GM19438 (cell line): ENCODE measurements at regions not wholly inside any gene's neighbourhood (a gene's known extent, or its start where the extent isn't known, plus 50 kb on each side); places are given as distances from the start of the nearest gene placed in this dataset.
"Not testable (repeated sequence)": the region's sequence is repeated elsewhere in the genome, so short reads cannot be mapped to it uniquely, and the experiment has no call there.

Experiments used
- ATAC-seq: cut with Tn5 transposase; IDR thresholded peaks from one replicate; pipeline ENCODE4 v1.9.1; 2021; ENCODE audit warnings: low read depth; ENCODE audit not compliant: unreplicated experiment

DNA sequence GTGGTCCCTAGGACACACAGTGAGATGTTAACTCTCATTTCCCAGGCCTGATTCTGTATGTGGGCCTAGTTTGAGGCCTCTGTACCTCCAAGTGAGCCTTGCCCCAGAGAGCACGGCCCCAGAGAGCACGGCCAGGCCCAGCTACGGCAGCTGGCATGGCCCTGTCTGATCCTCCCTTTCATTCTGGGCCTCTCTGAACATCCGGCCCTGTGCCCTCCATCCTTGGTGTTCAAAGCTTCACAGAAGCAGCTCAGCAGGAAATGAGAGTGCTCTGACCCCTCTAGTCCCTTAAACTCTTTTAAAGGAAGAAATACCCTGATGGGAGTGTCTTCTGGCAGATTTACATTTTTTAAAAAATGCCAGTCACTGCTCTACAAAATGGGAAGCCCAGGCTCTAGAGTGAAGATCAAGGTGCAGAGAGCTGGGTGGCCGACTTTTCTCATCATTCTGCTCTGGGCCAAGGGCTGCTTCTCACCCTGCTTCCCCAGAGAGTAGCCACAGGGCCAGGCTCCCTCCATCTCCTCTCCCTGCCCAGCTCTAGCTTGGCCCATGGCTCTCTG lies 171.9 kb downstream of the RPS24 start:
- no peak for ATAC-seq

DNA sequence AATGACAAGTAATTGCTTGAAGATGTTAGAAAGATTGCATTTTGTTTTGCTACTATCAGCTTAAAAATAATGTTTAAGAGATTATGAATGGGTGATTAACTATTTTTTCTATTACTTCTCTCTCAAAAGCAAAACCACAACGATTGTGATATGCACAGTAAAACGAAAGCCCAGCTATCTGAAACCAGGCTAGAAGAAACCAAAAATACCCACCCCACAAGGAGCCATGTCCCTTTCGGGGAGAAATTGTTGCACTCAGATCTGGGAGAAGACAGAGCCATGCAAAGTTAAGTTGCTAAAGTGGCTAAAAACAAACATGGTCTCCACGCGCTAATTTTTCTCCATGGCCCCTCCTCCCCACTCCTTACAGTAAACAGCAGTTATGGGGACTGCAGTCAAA lies 173.6 kb downstream of the RPS24 start:
- ATAC-seq, result no peak

DNA sequence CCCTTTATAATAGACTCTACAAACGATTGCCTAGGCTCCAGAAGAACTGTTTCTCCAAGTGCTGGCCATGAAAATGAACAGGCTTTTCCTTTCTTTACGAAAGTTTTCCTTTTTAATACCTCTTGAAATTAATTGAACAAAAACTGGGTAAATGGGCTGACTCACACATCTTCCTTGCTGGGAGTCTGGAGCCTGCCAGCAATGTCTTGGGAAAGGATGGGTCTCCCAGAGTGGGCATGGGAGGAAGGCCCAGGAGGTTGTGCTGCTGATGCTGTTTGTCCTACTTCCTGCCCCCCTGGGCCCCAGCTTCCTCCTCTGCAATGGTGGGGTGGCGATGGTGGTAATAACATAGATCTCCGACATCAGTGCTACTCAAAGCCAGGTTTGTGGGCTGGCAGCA lies 174.1 kb downstream of the RPS24 start:
- no peak for ATAC-seq

DNA sequence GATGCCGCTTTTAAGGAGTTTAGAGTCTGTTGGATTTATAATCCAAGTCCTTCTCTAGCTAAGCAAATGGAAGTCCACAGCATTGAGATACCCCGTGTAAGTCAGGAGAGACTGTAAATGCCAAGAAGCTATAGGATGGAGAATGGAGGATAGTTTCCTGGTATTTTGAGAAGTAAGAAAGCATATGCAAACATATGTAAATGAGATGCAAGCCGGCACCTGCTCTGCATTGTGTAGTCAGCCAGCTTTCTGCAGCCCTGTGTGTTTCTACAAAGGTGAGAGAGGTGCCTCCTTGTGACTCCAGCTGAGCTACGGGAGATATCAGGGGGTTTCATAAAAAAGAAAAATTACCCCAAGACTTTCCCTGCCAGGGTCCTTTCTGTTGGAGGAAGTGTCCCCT lies 176.3 kb downstream of the RPS24 start:
- no peak for ATAC-seq

DNA sequence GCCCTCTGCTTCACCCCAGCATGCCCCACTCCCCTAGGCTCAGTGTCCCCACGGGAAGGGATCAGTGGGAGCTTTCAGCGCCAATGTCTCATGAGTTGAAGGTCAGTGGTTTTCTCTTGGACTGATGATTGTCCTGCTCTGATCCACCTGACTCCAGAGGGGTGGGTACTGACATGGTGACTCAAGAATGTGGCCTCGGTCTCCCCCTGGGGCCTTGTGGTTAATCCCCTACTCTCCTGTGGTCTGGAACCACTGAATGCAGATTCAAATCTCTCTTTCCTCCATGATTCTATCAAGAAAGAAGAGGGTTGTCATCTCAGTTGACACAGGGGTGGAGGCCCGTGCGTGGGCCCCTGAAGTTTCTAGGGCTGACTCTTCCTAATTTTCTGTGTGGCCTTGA lies 176.9 kb downstream of the RPS24 start:
- ATAC-seq, result no peak

DNA sequence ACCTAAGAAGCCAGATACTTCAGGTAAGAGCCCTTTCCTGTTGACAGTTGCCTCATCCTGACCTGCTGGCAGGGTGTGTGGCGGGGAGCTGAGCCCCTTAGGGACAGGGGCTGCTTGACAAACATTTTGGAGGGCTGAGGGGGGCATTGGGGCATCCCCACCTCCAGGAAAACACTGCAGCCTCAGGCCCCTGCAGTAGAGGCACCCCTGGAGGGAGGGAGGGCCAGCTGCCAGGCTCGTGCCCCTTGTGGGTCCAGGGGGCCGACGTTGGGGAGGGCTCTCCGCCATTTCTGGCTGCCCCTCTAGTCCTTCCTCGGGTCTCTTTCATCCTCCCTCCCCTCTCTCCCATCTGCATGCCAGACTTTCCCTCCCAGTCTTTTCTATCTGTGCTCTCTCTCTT lies 177.3 kb downstream of the RPS24 start:
- ATAC-seq, result no peak

DNA sequence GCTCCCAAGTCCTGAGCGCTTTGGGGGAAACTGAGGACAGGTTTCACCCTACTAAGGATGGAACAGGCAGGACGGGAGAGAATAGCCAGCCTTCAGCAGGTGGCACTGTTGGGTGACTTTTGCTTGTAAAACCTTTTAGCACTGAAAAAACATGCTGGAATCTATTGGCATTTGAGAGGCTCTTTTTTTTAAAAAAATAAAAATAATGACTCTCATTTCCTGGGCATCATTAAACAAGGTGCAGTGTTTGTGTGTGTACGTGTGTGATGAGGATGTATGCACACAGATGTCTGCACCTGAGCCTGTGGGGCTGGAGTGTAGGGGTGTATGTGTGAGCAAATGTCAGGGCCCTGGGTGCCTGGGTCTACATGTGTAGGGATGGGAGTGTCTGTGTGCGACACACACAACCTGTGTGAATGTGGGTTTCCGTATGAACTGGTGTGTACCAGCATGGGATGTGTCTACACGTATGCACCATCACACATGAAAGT lies 177.9 kb downstream of the RPS24 start:
- ATAC-seq, result no peak

DNA sequence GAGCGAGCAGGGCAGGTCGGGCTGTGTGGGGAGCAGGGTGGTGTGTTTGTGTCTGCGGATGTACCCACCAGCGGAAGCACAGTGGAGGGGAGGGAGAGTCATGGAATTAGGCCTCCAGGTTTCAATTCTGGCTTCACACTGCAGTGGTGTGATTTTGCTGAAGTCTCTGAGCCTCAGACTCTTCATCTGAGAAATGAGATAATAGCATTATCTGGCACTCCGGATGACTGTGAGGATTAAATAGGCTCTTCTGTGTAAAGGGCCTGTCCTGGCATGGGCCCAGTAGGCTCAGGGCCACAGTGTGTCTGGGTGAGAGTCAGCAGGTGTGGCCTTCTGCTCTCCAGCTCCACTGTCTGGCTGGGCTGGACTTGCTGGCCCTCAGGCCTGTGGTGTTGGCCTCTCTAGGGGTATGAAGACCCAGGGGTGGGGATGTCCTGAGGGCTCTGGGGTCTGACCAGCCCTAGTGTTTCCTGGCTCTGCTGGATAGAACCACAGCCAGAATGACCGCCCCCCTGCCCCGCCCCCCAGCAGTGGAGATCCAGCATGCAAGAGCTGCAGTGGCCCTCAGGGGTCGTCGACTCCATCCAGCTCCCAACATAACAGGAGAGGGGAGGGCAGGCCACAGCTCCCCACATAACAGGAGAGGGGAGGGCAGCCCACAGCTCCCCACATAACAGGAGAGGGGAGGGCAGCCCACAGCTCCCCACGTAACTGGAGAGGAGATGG lies 178.6 kb downstream of the RPS24 start:
- ATAC-seq, result no peak

DNA sequence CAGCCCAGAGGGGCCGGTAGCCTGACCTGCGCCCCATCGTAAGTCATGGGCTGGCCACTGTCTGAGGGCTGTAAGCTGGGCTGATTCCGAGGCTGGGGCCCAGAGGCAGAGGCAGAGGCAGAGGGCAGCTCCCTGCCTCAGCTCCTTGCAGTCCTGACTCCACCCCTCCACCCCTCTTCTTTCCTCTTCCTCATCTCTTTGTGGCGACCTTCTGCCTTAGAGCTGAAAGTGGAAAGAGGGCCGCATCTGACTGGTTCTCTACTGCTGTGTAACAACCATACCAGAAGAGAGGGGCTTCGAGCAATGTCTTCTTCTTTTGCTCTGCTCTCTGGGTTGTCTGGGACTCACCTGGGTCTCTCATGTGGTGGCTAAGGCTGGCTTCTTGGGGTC lies 179.1 kb downstream of the RPS24 start:
- no peak for ATAC-seq

DNA sequence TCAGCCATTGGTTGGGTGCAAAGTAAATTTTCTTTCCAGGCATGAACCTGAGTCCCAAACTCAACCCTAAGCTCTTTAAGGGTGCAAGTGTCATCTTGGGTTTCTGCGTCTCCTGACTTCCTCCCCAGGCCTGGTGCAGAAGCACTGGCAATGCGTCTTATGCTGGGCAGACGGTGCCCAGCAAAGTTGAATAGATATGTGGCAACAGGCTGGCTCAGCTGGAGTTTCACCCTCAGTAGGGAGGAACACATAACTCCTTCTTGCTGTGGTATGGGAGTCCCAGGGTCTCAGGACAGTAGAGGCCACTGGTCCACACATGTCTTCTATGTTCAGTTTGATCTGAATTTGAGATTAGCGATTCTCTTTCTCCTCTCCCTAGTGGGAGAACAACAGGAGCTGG lies 181.3 kb downstream of the RPS24 start:
- no peak for ATAC-seq

DNA sequence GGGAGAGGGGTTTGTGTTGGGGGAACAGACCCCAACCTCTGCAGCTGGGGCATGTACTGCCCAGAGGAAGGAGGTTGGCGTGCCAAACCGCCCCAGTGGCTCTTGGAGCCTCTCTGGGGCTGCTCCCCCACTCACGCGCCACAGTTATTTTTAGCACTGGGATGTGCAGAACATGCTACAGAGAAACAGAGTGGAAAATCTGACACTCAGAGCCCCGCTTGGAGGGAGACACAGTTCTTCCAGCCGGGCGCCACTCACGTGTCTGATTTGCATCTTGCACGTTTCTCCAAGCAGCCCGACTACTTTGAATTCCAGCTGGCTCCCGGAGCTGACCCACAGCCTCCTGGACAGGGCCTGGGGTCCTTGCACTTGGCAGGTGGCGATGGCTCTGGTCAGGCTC lies 182.0 kb downstream of the RPS24 start:
- ATAC-seq, result no peak

DNA sequence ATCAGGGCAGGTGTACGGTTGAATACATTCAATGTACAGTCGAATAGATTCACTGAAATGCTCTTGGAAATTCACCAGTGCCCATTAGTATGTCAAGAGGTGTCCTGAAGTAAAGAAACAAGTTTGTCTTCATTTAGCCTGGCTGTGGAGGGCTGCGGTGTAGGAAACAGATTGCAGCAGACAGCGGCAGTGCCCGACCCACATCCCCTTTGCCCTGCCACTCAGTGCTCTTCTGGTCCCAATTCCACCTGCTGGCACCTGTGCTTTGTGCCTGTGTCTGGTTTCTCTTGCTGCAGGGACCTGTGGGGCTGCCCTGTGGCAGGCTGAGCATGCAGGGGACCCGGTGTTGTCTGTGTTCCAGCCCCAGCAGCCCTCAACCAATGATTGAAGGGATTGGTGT lies 183.7 kb downstream of the RPS24 start:
- ATAC-seq, result no peak

DNA sequence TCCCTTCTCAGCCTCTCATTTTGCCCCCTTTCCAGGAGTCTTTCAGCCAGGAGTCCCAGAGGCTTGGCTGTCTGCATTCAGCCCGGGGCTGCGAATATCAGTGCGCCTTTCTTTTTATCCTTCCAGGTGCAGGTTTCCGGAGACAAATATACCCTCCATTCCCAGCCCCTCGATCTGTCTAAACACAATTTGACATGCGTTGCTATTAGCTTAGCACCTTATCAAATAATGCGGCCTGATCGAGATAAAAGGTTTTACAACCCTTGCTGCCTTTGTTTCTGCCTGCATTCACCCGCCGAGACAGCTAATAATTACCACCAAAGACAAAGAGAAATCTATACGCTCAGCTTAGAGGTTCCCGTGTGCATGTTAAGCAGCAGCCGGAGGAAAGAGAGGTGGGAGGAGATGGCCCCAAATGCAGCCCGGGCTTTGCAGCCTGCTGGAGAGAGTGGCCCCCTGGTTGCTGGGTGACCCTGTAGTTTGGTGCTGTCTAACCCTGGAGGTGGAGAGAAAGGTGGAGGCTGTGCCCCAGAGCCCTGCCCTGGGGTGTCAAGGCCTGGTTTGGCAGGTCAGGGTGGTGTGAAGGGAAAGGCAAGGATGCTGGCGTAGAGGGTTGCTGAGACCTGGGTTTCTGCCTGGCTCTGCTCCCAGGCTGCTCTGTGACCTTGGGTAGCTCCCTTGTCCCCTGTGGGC lies 185.3 kb downstream of the RPS24 start:
- ATAC-seq, result no peak

DNA sequence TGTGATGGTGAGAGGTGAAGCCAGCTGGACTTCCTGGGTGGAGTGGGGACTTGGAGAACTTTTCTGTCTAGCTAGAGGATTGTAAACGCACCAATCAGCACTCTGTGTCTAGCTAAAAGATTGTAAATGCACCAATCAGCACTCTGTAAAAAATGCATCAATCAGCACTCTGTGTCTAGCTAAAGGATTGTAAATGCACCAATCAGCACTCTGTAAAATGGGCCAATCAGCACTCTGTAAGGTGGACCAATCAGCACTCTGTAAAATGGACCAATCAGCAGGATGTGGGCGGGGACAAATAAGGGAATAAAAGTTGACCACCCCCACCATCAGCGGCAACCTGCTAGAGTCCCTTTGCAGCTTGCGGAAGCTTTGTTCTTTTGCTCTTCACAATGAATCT lies 185.9 kb downstream of the RPS24 start:
- not testable (repeated sequence) for ATAC-seq

DNA sequence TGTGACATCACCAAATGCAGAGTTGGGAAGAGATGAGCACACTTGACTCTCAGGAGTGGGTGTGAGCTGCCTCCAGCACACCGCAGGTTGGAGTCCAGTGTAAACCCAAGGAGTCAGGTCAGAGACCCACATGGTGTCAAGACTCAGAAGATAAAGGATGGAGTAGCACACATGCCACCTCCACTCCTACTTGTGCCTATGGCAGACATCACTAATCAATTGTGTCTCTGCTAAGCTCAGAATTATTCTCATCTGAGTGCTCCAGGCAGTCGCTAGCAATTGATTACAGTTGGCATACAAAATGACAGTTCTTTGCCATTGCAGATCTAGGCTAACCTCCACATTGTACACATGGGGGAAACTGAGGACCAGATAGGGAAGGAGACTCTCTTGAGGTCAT lies 187.1 kb downstream of the RPS24 start:
- ATAC-seq, result no peak

DNA sequence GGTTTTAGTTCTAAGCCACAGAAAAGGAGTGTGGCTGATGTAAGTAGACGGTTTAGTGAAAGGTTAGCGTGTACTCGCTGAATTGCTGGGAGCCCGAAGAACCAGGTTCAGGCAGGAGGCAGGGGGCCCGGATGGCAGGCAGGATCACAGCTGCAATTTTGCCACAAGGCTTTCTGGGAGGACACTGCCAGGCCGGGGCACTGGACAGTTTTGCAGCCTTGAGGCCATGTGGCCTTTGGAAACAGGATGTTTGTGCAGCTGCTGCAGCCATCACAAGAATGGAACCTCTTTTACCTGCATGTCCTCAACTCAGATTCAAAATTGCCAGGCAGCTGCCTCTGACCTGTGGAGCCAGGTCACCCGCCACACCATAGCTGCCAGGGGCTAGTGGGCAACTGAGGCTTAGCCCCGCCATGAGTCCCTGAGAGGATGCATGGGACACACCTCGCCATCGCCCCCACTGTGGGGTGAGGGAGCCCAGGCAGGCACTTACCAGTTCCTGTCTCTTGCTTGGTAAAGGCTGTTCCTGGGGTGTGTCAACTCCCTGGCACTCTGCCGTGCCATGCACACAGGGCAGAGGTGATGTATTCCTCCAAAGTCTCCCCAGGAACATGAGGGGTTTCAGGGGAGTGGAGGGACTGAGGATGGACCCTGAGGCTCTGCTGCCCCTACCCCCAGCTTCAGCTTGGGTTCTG lies 188.6 kb downstream of the RPS24 start:
- ATAC-seq, result no peak

DNA sequence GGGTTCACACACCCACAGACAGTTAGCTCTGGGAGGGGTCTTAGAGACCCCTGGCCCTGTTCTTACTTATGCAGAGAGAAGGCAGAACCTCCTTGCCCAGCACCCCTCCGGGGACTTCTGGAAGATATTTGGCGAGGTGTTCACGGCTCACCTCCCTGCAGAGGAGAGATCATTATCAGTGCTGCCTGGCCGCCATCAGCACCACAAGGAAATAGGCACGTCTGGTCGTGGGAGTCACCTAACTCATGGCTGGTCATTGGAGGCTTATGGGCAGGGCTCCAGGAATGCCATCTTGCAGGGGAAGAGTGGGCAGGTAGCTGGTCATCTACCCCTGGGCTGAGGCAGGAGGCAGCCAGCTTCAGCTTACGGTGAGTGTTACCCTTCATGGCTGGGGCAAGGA lies 189.4 kb downstream of the RPS24 start:
- ATAC-seq, result no peak

DNA sequence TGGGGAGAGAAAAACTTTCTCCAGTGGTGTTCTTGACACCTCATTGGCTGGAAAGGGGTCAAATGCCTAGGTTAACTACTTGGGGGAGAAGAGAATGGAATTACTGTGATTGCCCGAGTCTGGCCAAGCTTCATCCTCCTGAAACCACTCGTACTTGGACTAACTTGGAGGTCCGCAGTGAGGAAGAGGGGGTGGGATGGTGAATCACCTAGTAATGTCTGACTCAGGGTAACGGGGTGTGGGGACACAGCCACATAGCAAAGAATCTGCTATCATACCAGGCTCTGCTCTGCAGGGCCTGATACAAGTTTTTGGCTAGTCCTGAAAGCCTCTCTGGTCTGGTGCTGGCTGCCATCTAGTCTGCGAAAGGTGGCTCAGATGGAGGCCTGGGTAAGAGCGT lies 190.9 kb downstream of the RPS24 start:
- ATAC-seq, result no peak

DNA sequence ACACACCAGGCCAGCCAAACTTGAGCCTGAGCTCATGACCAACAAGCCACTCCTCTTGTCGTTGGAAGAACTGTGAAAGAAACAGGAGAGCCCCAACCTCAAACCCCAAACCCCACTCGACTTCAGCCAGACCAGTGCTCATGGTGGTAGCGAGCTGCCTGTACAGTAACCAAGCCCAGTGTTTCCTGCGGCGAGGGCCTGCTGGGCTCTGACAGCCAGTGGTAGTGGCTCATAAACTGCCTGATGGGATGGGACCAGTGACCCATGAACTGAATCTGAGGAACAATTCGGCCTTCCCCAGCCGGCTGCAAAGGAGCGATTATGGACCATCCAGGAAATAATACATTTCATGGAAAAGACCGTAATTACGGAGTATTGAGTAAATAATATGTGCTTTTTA lies 191.9 kb downstream of the RPS24 start:
- no peak for ATAC-seq

DNA sequence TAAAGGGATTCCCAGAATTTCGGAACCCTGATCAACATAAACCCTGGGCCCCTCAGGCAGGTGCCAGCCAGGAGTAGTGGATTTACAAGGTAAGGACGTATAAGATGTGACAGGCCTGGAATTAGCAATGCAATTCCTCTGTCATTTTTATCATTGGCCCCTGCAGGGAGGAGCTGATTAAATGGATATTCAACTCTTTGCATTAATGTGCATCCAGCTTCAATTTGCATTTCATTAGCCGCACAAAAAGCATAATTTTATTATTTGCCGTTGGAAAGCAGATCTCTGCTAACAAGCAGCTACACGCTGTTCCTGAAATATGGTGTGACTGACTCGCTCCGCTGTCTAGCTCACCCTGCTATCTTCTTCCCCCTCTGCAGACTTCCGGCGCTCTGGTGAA lies 195.8 kb downstream of the RPS24 start:
- ATAC-seq, result no peak

DNA sequence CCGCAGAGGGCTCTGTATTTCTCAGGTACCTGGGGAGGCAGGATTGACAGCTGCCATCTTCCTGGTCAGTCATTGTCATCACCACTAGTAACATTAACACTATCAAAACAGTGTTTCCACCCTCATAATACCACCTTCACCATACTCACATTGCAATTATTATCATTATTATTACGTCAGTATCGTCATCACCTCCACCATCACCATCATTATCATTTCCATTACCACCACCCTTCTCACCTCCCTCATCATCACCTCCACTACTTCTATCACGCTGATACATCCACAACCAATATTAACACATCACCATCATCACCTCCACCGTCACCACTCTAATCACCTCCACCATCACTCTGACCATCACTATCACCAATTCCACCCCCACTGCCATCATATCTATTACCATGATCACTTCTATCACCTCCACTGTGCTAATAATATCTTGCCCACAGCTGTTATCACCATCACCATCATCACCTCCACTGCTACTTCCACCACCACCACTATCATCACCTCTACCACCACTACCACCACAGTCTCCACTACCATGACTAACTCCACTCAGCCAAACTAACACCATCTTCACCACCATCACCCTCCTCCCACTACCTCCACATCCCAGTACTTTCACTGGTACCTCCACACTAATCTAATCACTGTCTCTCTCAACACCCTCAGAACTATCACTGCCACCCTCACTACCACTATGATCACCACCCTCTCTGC lies 196.4 kb downstream of the RPS24 start:
- ATAC-seq, result no peak
